Neural progenitor cell (in vitro differentiated cells): ENCODE measurements at regions not wholly inside any gene's neighbourhood (a gene's known extent, or its start where the extent isn't known, plus 50 kb on each side); places are given as distances from the start of the nearest gene placed in this dataset.

ENCODE experiments used
- CTCF ChIP-seq: fragments of 200-600 bp; sonication (generic); IDR thresholded peaks from 2 replicates; pipeline ENCODE4 v1.5.1; 2017; ENCODE audit warnings: antibody characterized with exemption, mild to moderate bottlenecking
- EZH2phosphoT487 ChIP-seq: fragments of 200-600 bp; sonication (generic); IDR thresholded peaks from 2 replicates; pipeline ENCODE4 v1.6.1; 2017; ENCODE audit warnings: antibody characterized with exemption

GRCh38 chr5:71948206-71948605, 159.1 kb upstream of the MAP1B start:
- TF ChIP-seq EZH2phosphoT487 (no peak), CTCF (no peak)
